H9 (cell line): ENCODE measurements at regions not wholly inside any gene's neighbourhood (a gene's known extent, or its start where the extent isn't known, plus 50 kb on each side); places are given as distances from the start of the nearest gene placed in this dataset.

Source experiments
- DNase-seq: peaks from one replicate; pipeline ENCODE4 v3.0.0-alpha.2; 2017
- H2AFZ ChIP-seq: one replicate; pipeline ENCODE4 v1.6.1; 2013; ENCODE audit warnings: mild to moderate bottlenecking, low read length, control low read depth, moderate library complexity
- H2AK5ac ChIP-seq: 2 replicates; pipeline ENCODE4 v1.6.1; 2013; ENCODE audit warnings: low read length, control low read depth, mixed read lengths; ENCODE audit not compliant: insufficient read length
- H2BK120ac ChIP-seq: one replicate; pipeline ENCODE4 v1.6.1; 2013; ENCODE audit warnings: low read depth, mild to moderate bottlenecking, low read length, control low read depth, inconsistent platforms; ENCODE audit not compliant: poor library complexity, severe bottlenecking
- H2BK12ac ChIP-seq: 2 replicates; pipeline ENCODE4 v1.6.1; 2013; ENCODE audit warnings: low read length, control low read depth, mixed read lengths, low read depth; ENCODE audit not compliant: insufficient read length
- H2BK15ac ChIP-seq: 2 replicates; pipeline ENCODE4 v1.6.1; 2013; ENCODE audit warnings: low read depth, low read length, control low read depth
- H2BK20ac ChIP-seq: one replicate; pipeline ENCODE4 v1.6.1; 2013; ENCODE audit warnings: low read depth, mild to moderate bottlenecking, low read length, control low read depth, inconsistent platforms; ENCODE audit not compliant: poor library complexity, severe bottlenecking
- H2BK5ac ChIP-seq: 2 replicates; pipeline ENCODE4 v1.6.1; 2013; ENCODE audit warnings: low read length, control low read depth, mixed read lengths; ENCODE audit not compliant: insufficient read length
- H3K14ac ChIP-seq: 2 replicates; pipeline ENCODE4 v1.6.1; 2013; ENCODE audit warnings: low read length, control low read depth; ENCODE audit not compliant: insufficient read depth
- H3K18ac ChIP-seq: 2 replicates; pipeline ENCODE4 v1.6.1; 2013; ENCODE audit warnings: low read depth, mild to moderate bottlenecking, mixed read lengths, low read length, control low read depth; ENCODE audit not compliant: insufficient read length
- H3K23ac ChIP-seq: 2 replicates; pipeline ENCODE4 v1.6.1; 2013; ENCODE audit warnings: low read length, control low read depth, mixed read lengths, low read depth; ENCODE audit not compliant: insufficient read length
- H3K23me2 ChIP-seq: 2 replicates; pipeline ENCODE4 v1.6.1; 2013; ENCODE audit warnings: low read depth, mild to moderate bottlenecking, mixed read lengths, low read length, control low read depth; ENCODE audit not compliant: insufficient read length, poor library complexity, severe bottlenecking
- H3K27ac ChIP-seq: 2 replicates; pipeline ENCODE4 v1.5.1; 2013; ENCODE audit warnings: low read length, control low read depth, mixed read lengths, low read depth; ENCODE audit not compliant: insufficient read length
- H3K27me3 ChIP-seq: 2 replicates; pipeline ENCODE4 v1.6.1; 2013; ENCODE audit warnings: low read length, control low read depth, inconsistent platforms; ENCODE audit not compliant: insufficient read depth
- H3K4ac ChIP-seq: 2 replicates; pipeline ENCODE4 v1.6.1; 2013; ENCODE audit warnings: low read depth, mild to moderate bottlenecking, control low read depth, inconsistent platforms, low read length, moderate library complexity
- H3K4me1 ChIP-seq: 2 replicates; pipeline ENCODE4 v1.6.1; 2013; ENCODE audit warnings: low read length, control low read depth, inconsistent platforms; ENCODE audit not compliant: insufficient read depth
- H3K4me2 ChIP-seq: 2 replicates; pipeline ENCODE4 v1.6.1; 2013; ENCODE audit warnings: low read length, control low read depth, mixed read lengths; ENCODE audit not compliant: insufficient read length, insufficient read depth
- H3K56ac ChIP-seq: 2 replicates; pipeline ENCODE4 v1.6.1; 2013; ENCODE audit warnings: low read depth, mild to moderate bottlenecking, mixed read lengths, low read length, control low read depth; ENCODE audit not compliant: insufficient read length
- H3K79me1 ChIP-seq: 2 replicates; pipeline ENCODE4 v1.6.1; 2013; ENCODE audit warnings: low read depth, mild to moderate bottlenecking, moderate library complexity, low read length, control low read depth, inconsistent platforms; ENCODE audit not compliant: insufficient read depth, poor library complexity, severe bottlenecking
- H3K79me2 ChIP-seq: 2 replicates; pipeline ENCODE4 v1.6.1; 2013; ENCODE audit warnings: low read length, control low read depth, inconsistent platforms; ENCODE audit not compliant: insufficient read depth
- H3K9ac ChIP-seq: 2 replicates; pipeline ENCODE4 v1.6.1; 2013; ENCODE audit warnings: low read length, control low read depth, mixed read lengths; ENCODE audit not compliant: insufficient read length; ENCODE audit errors: extremely low read depth
- H3K9me3 ChIP-seq: one replicate; pipeline ENCODE4 v1.6.1; 2013; ENCODE audit warnings: low read depth, low read length, inconsistent platforms; ENCODE audit not compliant: control insufficient read depth
- H3T11ph ChIP-seq: one replicate; pipeline ENCODE4 v1.6.1; 2013; ENCODE audit warnings: mild to moderate bottlenecking, low read length, control low read depth, inconsistent platforms
- H4K20me1 ChIP-seq: one replicate; pipeline ENCODE4 v1.6.1; 2013; ENCODE audit not compliant: control insufficient read depth, insufficient read length, insufficient read depth
- H4K5ac ChIP-seq: 2 replicates; pipeline ENCODE4 v1.6.1; 2013; ENCODE audit warnings: low read depth, mild to moderate bottlenecking, mixed read lengths, low read length, control low read depth; ENCODE audit not compliant: insufficient read length
- H4K8ac ChIP-seq: replicated peaks from 2 replicates; pipeline ENCODE4 v1.6.1; 2013; ENCODE audit warnings: low read length, control low read depth, mixed read lengths, low read depth; ENCODE audit not compliant: insufficient read length
- H4K91ac ChIP-seq: 2 replicates; pipeline ENCODE4 v1.6.1; 2013; ENCODE audit warnings: low read depth, mild to moderate bottlenecking, moderate library complexity, mixed read lengths, low read length, control low read depth; ENCODE audit not compliant: insufficient read length
- H3K27ac Mint-ChIP-seq, 3 experiments: 2 replicates in 2 of 3; 3 replicates in 1 of 3; pipeline ENCODE4 v1.8.0; 2020 to 2021; ENCODE audit warnings: mixed read lengths in 3 of 3, mild to moderate bottlenecking in 1 of 3, moderate library complexity in 1 of 3
- H3K27me3 Mint-ChIP-seq: 2 replicates; pipeline ENCODE4 v1.8.0; 2021; ENCODE audit warnings: low read depth, mild to moderate bottlenecking, moderate library complexity, mixed read lengths
- H3K36me3 Mint-ChIP-seq, 3 experiments: 2 replicates in 2 of 3; 3 replicates in 1 of 3; pipeline ENCODE4 v1.8.0; 2020 to 2021; ENCODE audit warnings: low read depth in 3 of 3, mixed read lengths in 3 of 3; ENCODE audit not compliant: insufficient read depth in 1 of 3
- H3K4me1 Mint-ChIP-seq, 2 experiments: 2 replicates each; pipeline ENCODE4 v1.8.0; 2020; ENCODE audit warnings: mixed read lengths in 2 of 2
- H3K4me3 Mint-ChIP-seq, 2 experiments: 2 replicates in 1 of 2; 3 replicates in 1 of 2; pipeline ENCODE4 v1.8.0; 2020 to 2021; ENCODE audit warnings: mild to moderate bottlenecking in 2 of 2, mixed read lengths in 2 of 2, moderate library complexity in 1 of 2
- H3K9me3 Mint-ChIP-seq, 2 experiments: 2 replicates in 1 of 2; 3 replicates in 1 of 2; pipeline ENCODE4 v1.8.0; 2020; ENCODE audit warnings: mild to moderate bottlenecking in 2 of 2, mixed read lengths in 2 of 2, moderate library complexity in 1 of 2
- CTCF ChIP-seq: fragments of 200-600 bp; sonication (generic); conservative IDR thresholded peaks from 3 replicates; pipeline ENCODE4 v1.8.0; 2021; ENCODE audit warnings: antibody characterized with exemption, mild to moderate bottlenecking
- WGBS: extraction: QIAGEN DNeasy Blood & Tissue Kit; methylation state at CpG from one replicate; pipeline ENCODE4 v1.1.7; 2013; ENCODE audit warnings: missing lambda C conversion rate, low lambda C conversion rate, mixed read lengths; ENCODE audit not compliant: insufficient read length; ENCODE audit errors: extremely low coverage; 5-methylcytosine and 5-hydroxymethylcytosine counted together

- H2BK5ac ChIP-seq = no peak overlapping the region
- no peak overlapping the region for H2BK15ac ChIP-seq
- Mint-ChIP-seq H3K27ac (no peak overlapping the region), H3K4me3 (no peak overlapping the region), H3K4me1 (peaks cover 18 to 25% of the 10 kb centered on the region in 2 experiments), H3K36me3 (no peaks in the 10 kb centered on the region; a peak in 1 of 7 replicates), H3K27me3 (no peaks in the 10 kb centered on the region), H3K9me3 (no peaks in the 10 kb centered on the region)
- no peak for TF ChIP-seq CTCF
- H3K9ac ChIP-seq = no peak overlapping the region
- H2AFZ ChIP-seq = no peak overlapping the region
- H3K14ac ChIP-seq = no peak overlapping the region
- no peak overlapping the region for H2BK20ac ChIP-seq
- H2AK5ac ChIP-seq = no peak overlapping the region
- 0 out of 2 replicates have a peak, but pooled peaks cover 2% of the 10 kb centered on the region for H3K4me1 ChIP-seq
- DNase-seq = no peak
- WGBS = no CpG with 5 or more reads among the region's 2 CpGs
- no peaks in the 10 kb centered on the region for H3K27me3 ChIP-seq
- no peak overlapping the region for H3K27ac ChIP-seq
- no peak overlapping the region for H2BK12ac ChIP-seq
- no peak overlapping the region for H3K56ac ChIP-seq
- no peak overlapping the region for H4K8ac ChIP-seq
- H3K23ac ChIP-seq = no peak overlapping the region
- no peaks in the 10 kb centered on the region for H3K9me3 ChIP-seq
- no peaks in the 10 kb centered on the region for H3K79me2 ChIP-seq
- no peak overlapping the region for H4K91ac ChIP-seq
- H3K4ac ChIP-seq = no peak overlapping the region
- no peaks in the 10 kb centered on the region for H4K20me1 ChIP-seq
- H3K79me1 ChIP-seq = no peaks in the 10 kb centered on the region
- no peak overlapping the region for H3K18ac ChIP-seq
- H3K4me2 ChIP-seq = no peak overlapping the region
- H3T11ph ChIP-seq = no peak overlapping the region
- no peak overlapping the region for H2BK120ac ChIP-seq
- H4K5ac ChIP-seq = no peak overlapping the region
- no peaks in the 10 kb centered on the region for H3K23me2 ChIP-seq
These were observed 478.1 kb upstream of the WWC1 start for GRCh38 chr5:167813389-167813788.
